T1000 (cell line): ENCODE measurements at regions not wholly inside any gene's neighbourhood (a gene's known extent, or its start where the extent isn't known, plus 50 kb on each side); places are given as distances from the start of the nearest gene placed in this dataset.

ENCODE experiments used
- DNase-seq: peaks from one replicate; lab custom pipeline; 2025; ENCODE audit warnings: mixed read lengths; lab: John Stamatoyannopoulos, UW

GRCh38 chr13:106351251-106351650, 184.2 kb downstream of the EFNB2 start:
- no peak for DNase-seq

- DNase-seq, result no peak
These were observed 185.3 kb downstream of the EFNB2 start for GRCh38 chr13:106350208-106350607.

GRCh38 chr13:106349080-106349931, 186.2 kb downstream of the EFNB2 start:
- no peak for DNase-seq

GRCh38 chr13:106348075-106348840, 187.2 kb downstream of the EFNB2 start:
- no peak for DNase-seq

DNA sequence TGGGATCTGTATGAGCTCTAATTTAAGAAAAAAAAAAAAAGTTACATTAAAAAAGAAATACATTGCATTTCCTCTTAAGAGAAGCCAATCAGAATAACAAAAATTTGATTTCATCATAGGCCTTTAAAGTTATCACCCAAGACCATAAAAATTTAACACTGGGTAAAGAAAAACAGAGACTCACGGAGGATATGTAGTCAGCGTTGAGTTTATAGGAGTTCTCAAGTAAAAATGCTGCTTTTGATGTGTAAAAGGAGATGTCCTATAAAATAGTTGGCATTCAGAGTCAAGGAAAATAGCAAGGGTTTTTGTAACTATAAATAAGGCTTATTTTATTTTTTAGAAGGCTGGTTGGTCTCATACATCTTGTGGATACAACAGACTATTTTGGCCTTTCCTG, 191.1 kb downstream of the EFNB2 start:
- no peak for DNase-seq

- no peak for DNase-seq
These were observed 191.6 kb downstream of the EFNB2 start for GRCh38 chr13:106343836-106344235.

DNA sequence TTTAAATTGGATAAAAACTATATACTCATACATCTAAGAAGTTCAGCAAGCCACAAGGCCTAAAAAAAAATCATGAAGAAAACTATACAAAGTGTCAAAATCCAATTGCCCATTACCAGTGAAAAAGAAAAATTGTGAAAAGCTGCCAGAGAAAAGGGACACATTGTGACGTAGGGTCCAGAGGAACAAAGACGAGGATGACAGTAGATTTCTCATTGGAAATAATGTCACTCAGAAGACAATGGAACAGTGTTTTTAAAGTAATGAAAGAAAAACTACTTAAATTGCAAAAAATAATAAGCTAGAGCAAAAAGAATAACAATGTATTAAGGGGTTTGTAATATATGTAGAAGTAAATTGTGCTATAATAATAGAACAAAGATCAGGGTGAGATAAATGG, 195.2 kb downstream of the EFNB2 start:
- DNase-seq, result no peak

DNA sequence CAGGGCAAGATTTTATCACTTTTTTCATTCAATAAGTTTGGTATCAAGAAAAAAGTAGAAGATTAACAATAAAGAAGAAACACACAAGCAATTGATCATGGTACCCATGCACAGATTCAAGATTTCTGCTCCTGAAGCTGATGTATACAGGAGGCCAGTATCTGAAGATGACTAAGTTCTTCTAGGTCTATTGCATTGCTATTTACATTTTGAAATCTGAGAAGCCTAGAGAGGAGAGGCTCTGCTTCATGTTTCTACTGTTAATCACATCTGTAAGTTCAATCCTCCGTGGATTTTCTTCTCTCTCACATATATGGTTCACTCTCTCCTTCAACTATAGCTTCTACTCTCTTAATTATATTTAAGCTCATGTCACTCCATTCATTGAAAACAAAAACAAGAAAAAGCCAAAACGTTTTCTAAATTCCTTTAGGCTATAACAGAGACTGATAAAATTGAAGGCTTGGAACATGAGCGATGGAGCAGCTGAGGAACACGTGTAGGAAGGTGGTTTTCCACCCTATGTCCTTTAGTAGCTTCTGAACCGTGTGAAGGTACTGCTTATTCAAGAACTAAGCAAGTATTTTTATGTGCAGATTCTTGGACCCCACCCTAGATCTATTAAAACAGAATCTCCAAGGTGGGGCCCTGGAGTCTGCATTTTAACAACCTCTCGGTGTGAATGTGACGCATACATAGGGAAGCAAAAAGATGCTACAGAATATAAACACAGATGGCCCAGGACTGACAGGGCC, 198.2 kb downstream of the EFNB2 start:
- DNase-seq, result no peak

GRCh38 chr13:106336668-106337067, 198.8 kb downstream of the EFNB2 start:
- no peak for DNase-seq

DNA sequence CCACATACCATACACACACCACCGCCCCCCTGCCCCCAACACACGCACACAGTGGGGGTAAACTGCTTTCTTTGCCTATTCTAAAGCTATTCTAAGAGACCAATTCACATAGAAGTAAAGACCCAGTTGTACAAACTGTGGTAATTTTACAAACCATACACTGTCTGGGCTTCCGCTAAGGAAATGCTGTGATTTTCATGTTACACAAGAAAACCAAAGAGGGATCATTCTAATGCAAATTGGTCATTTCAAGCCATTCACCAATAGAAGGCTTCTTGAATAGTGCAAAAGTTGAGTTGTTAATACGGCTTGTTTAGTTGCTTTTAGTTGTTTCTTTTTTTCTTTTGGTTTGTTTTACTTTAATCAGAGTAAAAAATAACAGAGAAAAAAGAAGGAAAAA, 202.8 kb downstream of the EFNB2 start:
- DNase-seq, result no peak

GRCh38 chr13:106331116-106331515, 204.3 kb downstream of the EFNB2 start:
- DNase-seq, result no peak

GRCh38 chr13:106329941-106330340, 205.5 kb downstream of the EFNB2 start:
- DNase-seq, result no peak

DNA sequence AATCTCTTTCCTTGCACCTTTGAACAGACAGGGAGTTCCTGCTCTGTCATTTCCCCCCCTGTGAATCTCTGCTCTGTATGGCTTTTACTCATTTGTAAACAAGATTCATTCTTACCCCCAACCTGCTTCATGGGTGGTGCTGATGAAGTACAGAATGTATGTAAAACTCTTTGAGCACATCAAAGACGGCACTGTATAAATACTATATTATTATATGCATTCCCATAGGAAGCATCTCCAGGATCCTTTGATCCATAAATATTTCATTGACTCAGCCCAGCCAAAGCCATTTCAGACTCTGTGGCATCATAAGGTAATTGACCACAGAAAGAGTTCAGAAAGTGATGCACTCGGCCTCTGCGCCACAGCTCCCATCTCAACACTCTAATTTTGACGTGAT, 208.7 kb downstream of the EFNB2 start:
- no peak for DNase-seq

DNA sequence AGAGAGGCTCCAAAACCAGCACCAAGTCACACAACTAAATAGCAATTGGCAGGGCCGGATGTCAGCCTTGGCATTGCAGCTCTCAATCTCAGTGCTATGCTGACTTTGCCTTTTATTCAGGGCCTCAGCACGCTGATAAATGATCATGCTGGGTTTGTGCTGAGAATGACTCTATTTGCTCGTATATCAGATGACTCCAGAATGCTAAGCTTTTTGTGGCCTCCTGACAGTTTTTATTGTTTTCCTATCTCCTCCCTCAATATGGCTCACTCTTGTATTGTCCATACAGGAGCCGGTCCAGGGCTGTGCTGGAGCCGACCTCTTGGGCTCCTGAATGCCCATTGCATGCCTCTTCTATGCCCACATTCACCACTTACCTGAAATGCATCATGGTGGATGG, 211.0 kb downstream of the EFNB2 start:
- DNase-seq, result no peak

GRCh38 chr13:106322628-106323027, 212.8 kb downstream of the EFNB2 start:
- DNase-seq, result no peak

- peak; percentile 6 for DNase-seq
These were observed 216.5 kb downstream of the EFNB2 start for GRCh38 chr13:106318941-106319411.

DNA sequence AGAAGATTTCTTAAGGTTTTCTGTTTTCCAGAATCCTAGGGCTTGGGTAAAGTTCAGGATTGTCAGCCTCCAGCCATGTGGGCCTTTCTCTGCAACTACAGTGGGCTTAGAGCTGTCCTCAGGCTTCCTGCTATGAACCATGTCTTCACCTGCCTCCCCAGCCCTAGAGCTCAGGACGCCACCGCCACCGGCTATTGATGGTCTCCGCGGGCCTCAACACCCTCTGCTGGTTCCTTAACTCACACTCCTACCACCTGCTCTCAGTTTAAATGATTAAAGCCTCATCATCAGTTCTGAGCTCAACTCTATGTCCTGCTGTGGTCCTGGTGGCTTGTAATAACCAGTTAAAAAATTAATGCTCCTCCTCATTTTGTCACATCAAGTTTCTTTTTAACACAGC, 221.0 kb downstream of the EFNB2 start:
- DNase-seq, result no peak

- DNase-seq, result no peak
These were observed 224.5 kb downstream of the EFNB2 start for GRCh38 chr13:106311004-106311403.

- no peak for DNase-seq
These were observed 225.1 kb downstream of the EFNB2 start for GRCh38 chr13:106310291-106310865.

GRCh38 chr13:106306748-106307277, 228.6 kb downstream of the EFNB2 start:
- no peak for DNase-seq

GRCh38 chr13:106302843-106303242, 232.6 kb downstream of the EFNB2 start:
- no peak for DNase-seq

DNA sequence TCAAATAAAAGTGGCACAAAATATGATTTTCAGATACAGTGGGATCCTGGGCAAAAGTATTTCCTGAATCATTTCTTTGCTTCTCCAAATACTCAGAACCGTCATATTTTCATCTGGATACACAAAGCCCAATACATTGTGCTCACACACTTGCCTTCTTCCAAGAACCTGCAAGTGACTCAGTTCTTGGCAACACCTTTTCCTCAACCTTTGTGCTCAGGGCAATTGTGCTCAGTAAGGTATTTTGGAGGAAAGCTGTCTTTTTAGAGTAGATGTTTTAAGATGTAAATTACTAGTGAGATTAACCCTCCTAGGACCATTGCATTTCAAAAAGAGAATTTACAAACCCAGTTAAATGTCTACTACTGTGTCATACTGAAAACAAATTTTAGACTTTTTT, 233.5 kb downstream of the EFNB2 start:
- DNase-seq, result no peak
